Heart left ventricle (tissue), 13 donors: ENCODE measurements at regions not wholly inside any gene's neighbourhood (a gene's known extent, or its start where the extent isn't known, plus 50 kb on each side); places are given as distances from the start of the nearest gene placed in this dataset.

ENCODE experiments used
- POLR2A ChIP-seq, 2 donors: fragments of 450-650 bp; IDR thresholded peaks; one replicate each; pipeline ENCODE4 v1.6.1; 2017; ENCODE audit warnings: antibody characterized with exemption in 2 of 2, mild to moderate bottlenecking in 2 of 2, moderate library complexity in 2 of 2
- TF ChIP-seq, protein P1 (sequence below), 12 donors: fragments of 200-600 bp; sonication (generic) in 4 of 12; IDR thresholded peaks; one replicate each; pipeline versions ENCODE4 v1.5.0 to v1.8.0; 2018 to 2022; ENCODE audit warnings: antibody characterized with exemption in 12 of 12, mild to moderate bottlenecking in 5 of 12
- donor health status: ischemic (EF 13 %, LVEDD 7.1; RV severe dilation, severe dysfunction).
- donor health status: DM: no; HTN: yes; CAD: no.
- donor health status: DM: no; HTN: no; CAD: no.
- donor health status: ischemic (EF 25% LVEDD 6.9; RV normal size, moderate dysfunction).
- donor health status: ischemic (EF 25% LVEDD 5.7; RV mildly dilated, moderate dysfunction).
- donor health status: ischemic (EF 35%, LVEDD 5.7; RV mildly dilated, moderate dysfunction).
- donor health status: nonischemic (EF 11% LVEDD 7.7; RV severe dilation, severe dysfunction).
- donor health status: DM: yes; HTN: yes; CAD: no.
- donor health status: PGD.
- donor health status: ischemic (EF 29% LVEDD 5.4; RV normal size, mild dysfunction).
- donor health status: nonischemic (EF 23%, LVEDD 6.1; RV moderate dilation, normal function).

DNA sequence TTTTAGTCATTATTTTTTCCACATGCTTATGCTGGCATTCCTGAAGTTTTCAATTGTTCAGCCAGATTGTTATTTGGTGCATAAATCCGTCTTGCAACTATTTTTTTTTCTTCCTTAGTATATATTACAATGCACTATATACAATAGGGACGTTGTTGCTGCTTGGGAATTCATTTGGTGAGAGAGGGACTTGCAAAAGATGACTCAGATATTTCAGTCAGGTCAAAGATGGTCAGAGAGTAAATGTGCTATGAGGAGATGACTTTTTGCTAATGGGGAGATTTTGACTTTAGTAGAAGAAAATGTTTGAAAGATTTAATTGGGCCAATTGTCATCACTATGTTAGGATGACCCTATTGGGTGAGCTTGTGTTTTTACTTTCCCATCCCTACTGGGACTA is 348.4 kb upstream of the MTPN start:
- TF ChIP-seq, protein P1, sequence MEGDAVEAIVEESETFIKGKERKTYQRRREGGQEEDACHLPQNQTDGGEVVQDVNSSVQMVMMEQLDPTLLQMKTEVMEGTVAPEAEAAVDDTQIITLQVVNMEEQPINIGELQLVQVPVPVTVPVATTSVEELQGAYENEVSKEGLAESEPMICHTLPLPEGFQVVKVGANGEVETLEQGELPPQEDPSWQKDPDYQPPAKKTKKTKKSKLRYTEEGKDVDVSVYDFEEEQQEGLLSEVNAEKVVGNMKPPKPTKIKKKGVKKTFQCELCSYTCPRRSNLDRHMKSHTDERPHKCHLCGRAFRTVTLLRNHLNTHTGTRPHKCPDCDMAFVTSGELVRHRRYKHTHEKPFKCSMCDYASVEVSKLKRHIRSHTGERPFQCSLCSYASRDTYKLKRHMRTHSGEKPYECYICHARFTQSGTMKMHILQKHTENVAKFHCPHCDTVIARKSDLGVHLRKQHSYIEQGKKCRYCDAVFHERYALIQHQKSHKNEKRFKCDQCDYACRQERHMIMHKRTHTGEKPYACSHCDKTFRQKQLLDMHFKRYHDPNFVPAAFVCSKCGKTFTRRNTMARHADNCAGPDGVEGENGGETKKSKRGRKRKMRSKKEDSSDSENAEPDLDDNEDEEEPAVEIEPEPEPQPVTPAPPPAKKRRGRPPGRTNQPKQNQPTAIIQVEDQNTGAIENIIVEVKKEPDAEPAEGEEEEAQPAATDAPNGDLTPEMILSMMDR (IDR thresholded peaks at IDR 0.05) = no peak
- TF ChIP-seq POLR2A (IDR thresholded peaks at IDR 0.05) = no peak
